ENCODE measurements at regions not wholly inside any gene's neighbourhood (a gene's known extent, or its start where the extent isn't known, plus 50 kb on each side); places are given as distances from the start of the nearest gene placed in this dataset.

- Histone ChIP-seq H3K27ac (no peak overlapping the region), H3K4me1 (peaks cover 10% of the 10 kb centered on the region), H3K27me3 (no peaks in the 10 kb centered on the region), H3K36me3 (no peaks in the 10 kb centered on the region), H3K9me3 (no peaks in the 10 kb centered on the region), H3K4me3 (no peak overlapping the region)
- intact Hi-C loops (cut with DNase I) = no loop called here
- DNase-seq (ENCODE audit: extremely low spot score in 2 of 2) = no peak
- TF ChIP-seq POLR2AphosphoS5 (IDR thresholded peaks at IDR 0.05; ENCODE audit: insufficient read depth in 1 of 2, low read depth in 1 of 2) = no peak
- no peak for TF ChIP-seq CTCF (IDR thresholded peaks at IDR 0.05)
- no peak for TF ChIP-seq POLR2A (IDR thresholded peaks at IDR 0.05)
Observed at GRCh38 chr10:90641731-90642130, 216.1 kb downstream of the HTR7 start.

- no peaks in the 10 kb centered on the region for H3K9me3 ChIP-seq
- no peak overlapping the region for H3K4me3 ChIP-seq
- H3K27me3 ChIP-seq = no peaks in the 10 kb centered on the region
- peaks cover 10% of the 10 kb centered on the region for H3K4me1 ChIP-seq
- no peaks in the 10 kb centered on the region for H3K36me3 ChIP-seq
- no peak overlapping the region for H3K27ac ChIP-seq
- TF ChIP-seq POLR2AphosphoS5 (IDR thresholded peaks at IDR 0.05; ENCODE audit: insufficient read depth in 1 of 2, low read depth in 1 of 2) (no peak), CTCF (IDR thresholded peaks at IDR 0.05) (no peak), POLR2A (IDR thresholded peaks at IDR 0.05) (no peak)
- intact Hi-C loops (cut with DNase I) = no loop called here
- DNase-seq (ENCODE audit: extremely low spot score in 2 of 2) = no peak
Observed at GRCh38 chr10:90642136-90642535, 215.7 kb downstream of the HTR7 start.

GRCh38 chr10:90642650-90643049 lies 215.2 kb downstream of the HTR7 start:
- intact Hi-C loops (cut with DNase I) = no loop called here
- Histone ChIP-seq H3K27ac (no peak overlapping the region), H3K4me3 (no peak overlapping the region), H3K36me3 (no peaks in the 10 kb centered on the region), H3K9me3 (no peaks in the 10 kb centered on the region), H3K27me3 (no peaks in the 10 kb centered on the region), H3K4me1 (peaks cover 10% of the 10 kb centered on the region)
- no peak for DNase-seq (ENCODE audit: extremely low spot score in 2 of 2)
- TF ChIP-seq POLR2AphosphoS5 (IDR thresholded peaks at IDR 0.05; ENCODE audit: insufficient read depth in 1 of 2, low read depth in 1 of 2) (no peak), CTCF (IDR thresholded peaks at IDR 0.05) (no peak), POLR2A (IDR thresholded peaks at IDR 0.05) (no peak)

GRCh38 chr10:90644165-90644564 lies 213.7 kb downstream of the HTR7 start:
- intact Hi-C loops (cut with DNase I) = no loop called here
- Histone ChIP-seq H3K4me1 (peaks cover 10% of the 10 kb centered on the region), H3K4me3 (no peak overlapping the region), H3K27ac (no peak overlapping the region), H3K36me3 (no peaks in the 10 kb centered on the region), H3K27me3 (no peaks in the 10 kb centered on the region), H3K9me3 (no peaks in the 10 kb centered on the region)
- DNase-seq (ENCODE audit: extremely low spot score in 2 of 2) = no peak
- TF ChIP-seq POLR2A (IDR thresholded peaks at IDR 0.05) (no peak), POLR2AphosphoS5 (IDR thresholded peaks at IDR 0.05; ENCODE audit: insufficient read depth in 1 of 2, low read depth in 1 of 2) (no peak), CTCF (IDR thresholded peaks at IDR 0.05) (no peak)

GRCh38 chr10:90650858-90651257 lies 207.0 kb downstream of the HTR7 start:
- no peaks in the 10 kb centered on the region for H3K36me3 ChIP-seq
- no peak overlapping the region for H3K27ac ChIP-seq
- no peak overlapping the region for H3K4me3 ChIP-seq
- no peaks in the 10 kb centered on the region for H3K27me3 ChIP-seq
- TF ChIP-seq CTCF (IDR thresholded peaks at IDR 0.05) = no peak
- no peak for TF ChIP-seq POLR2AphosphoS5 (IDR thresholded peaks at IDR 0.05; ENCODE audit: insufficient read depth in 1 of 2, low read depth in 1 of 2)
- DNase-seq (ENCODE audit: extremely low spot score in 2 of 2) = no peak
- no peaks in the 10 kb centered on the region for H3K4me1 ChIP-seq
- no peaks in the 10 kb centered on the region for H3K9me3 ChIP-seq
- intact Hi-C loops (cut with DNase I) = no loop called here

All from vagina (tissue), 2 donors.